ENCODE measurements at regions not wholly inside any gene's neighbourhood (a gene's known extent, or its start where the extent isn't known, plus 50 kb on each side); places are given as distances from the start of the nearest gene placed in this dataset.
A peak's percentile ranks its signal among the peaks of the same experiment; 100 is the strongest.

GRCh38 chr15:62378772-62379498, 213.8 kb upstream of the C2CD4B start:
- Histone ChIP-seq H3K27me3 (no peaks in the 10 kb centered on the region), H3K9me3 (no peaks in the 10 kb centered on the region), H3K36me3 (no peaks in the 10 kb centered on the region), H3K4me3 (no peak overlapping the region), H4K20me1 (no peaks in the 10 kb centered on the region), H3K27ac (no peak overlapping the region), H3K9ac (no peak overlapping the region), H3K4me1 (no peaks in the 10 kb centered on the region), H3K4me2 (no peak overlapping the region)
- no peak for TF ChIP-seq Cebpa-rat (IDR thresholded peaks at IDR 0.05)

GRCh38 chr15:62380011-62380410, 214.9 kb upstream of the C2CD4B start:
- H4K20me1 ChIP-seq: no peaks in the 10 kb centered on the region
- H3K27me3 ChIP-seq: no peaks in the 10 kb centered on the region
- no peak overlapping the region for H3K4me2 ChIP-seq
- H3K9me3 ChIP-seq: no peaks in the 10 kb centered on the region
- no peak for TF ChIP-seq Cebpa-rat (IDR thresholded peaks at IDR 0.05)
- no peak overlapping the region for H3K9ac ChIP-seq
- H3K4me1 ChIP-seq: no peaks in the 10 kb centered on the region
- H3K27ac ChIP-seq: no peak overlapping the region
- H3K36me3 ChIP-seq: no peaks in the 10 kb centered on the region
- H3K4me3 ChIP-seq: no peak overlapping the region

- Histone ChIP-seq H3K4me2 (no peak overlapping the region), H3K4me1 (no peaks in the 10 kb centered on the region), H3K4me3 (no peak overlapping the region), H3K27ac (no peak overlapping the region), H3K9me3 (no peaks in the 10 kb centered on the region), H3K9ac (no peak overlapping the region), H3K36me3 (no peaks in the 10 kb centered on the region), H3K27me3 (no peaks in the 10 kb centered on the region), H4K20me1 (no peaks in the 10 kb centered on the region)
- TF ChIP-seq Cebpa-rat (IDR thresholded peaks at IDR 0.05): no peak
Observed at GRCh38 chr15:62382046-62382445, 217.0 kb upstream of the C2CD4B start.

- H3K4me1 ChIP-seq: peaks cover 20% of the 10 kb centered on the region
- H3K4me2 ChIP-seq: peak within 1 kb of the TSS; percentile 98
- H3K4me3 ChIP-seq: peak within 1 kb of the TSS; percentile 97
- peaks cover 10% of the 10 kb centered on the region; the same call in 1 of the 2 replicates for H4K20me1 ChIP-seq
- TF ChIP-seq Cebpa-rat (IDR thresholded peaks at IDR 0.05): no peak
- H3K27ac ChIP-seq: peak within 1 kb of the TSS; percentile 89
- H3K9me3 ChIP-seq: no peaks in the 10 kb centered on the region
- no peaks in the 10 kb centered on the region for H3K36me3 ChIP-seq
- peak within 1 kb of the TSS; percentile 95 for H3K9ac ChIP-seq
- H3K27me3 ChIP-seq: peaks cover 25% of the 10 kb centered on the region
Observed at GRCh38 chr15:62389885-62390790, 225.1 kb upstream of the C2CD4B start, which contains the start of gene TLN2. TSS of gene TLN2 (plus strand) at chr15:62390550.

- H3K9me3 ChIP-seq: no peaks in the 10 kb centered on the region
- H3K9ac ChIP-seq: peak overlapping the region; percentile 95
- no peak for TF ChIP-seq Cebpa-rat (IDR thresholded peaks at IDR 0.05)
- H3K36me3 ChIP-seq: no peaks in the 10 kb centered on the region
- peaks cover 20% of the 10 kb centered on the region for H3K4me1 ChIP-seq
- peaks cover 25% of the 10 kb centered on the region for H3K27me3 ChIP-seq
- H3K4me2 ChIP-seq: peak overlapping the region; percentile 98
- no peak overlapping the region for H3K27ac ChIP-seq
- H3K4me3 ChIP-seq: peak overlapping the region; percentile 97
- H4K20me1 ChIP-seq: peaks cover 10% of the 10 kb centered on the region; the same call in 1 of the 2 replicates
Observed at GRCh38 chr15:62390791-62391640, 225.9 kb upstream of the C2CD4B start.

- Histone ChIP-seq H3K27ac (no peak overlapping the region), H3K9ac (peak overlapping the region; percentile 95), H3K4me1 (peaks cover 20% of the 10 kb centered on the region), H3K27me3 (peaks cover 25% of the 10 kb centered on the region), H4K20me1 (peaks cover 10% of the 10 kb centered on the region; the same call in 1 of the 2 replicates), H3K9me3 (no peaks in the 10 kb centered on the region), H3K4me2 (peak overlapping the region; percentile 98), H3K4me3 (peak overlapping the region; percentile 97), H3K36me3 (no peaks in the 10 kb centered on the region)
- no peak for TF ChIP-seq Cebpa-rat (IDR thresholded peaks at IDR 0.05)
Observed at GRCh38 chr15:62391641-62392262, 226.7 kb upstream of the C2CD4B start.

GRCh38 chr15:62392376-62392775, 227.3 kb upstream of the C2CD4B start:
- H3K36me3 ChIP-seq: no peaks in the 10 kb centered on the region
- H3K9me3 ChIP-seq: peaks cover under 1% of the 10 kb centered on the region; the same call in 1 of the 2 replicates
- H3K4me3 ChIP-seq: peak overlapping the region; percentile 97
- no peak for TF ChIP-seq Cebpa-rat (IDR thresholded peaks at IDR 0.05)
- peaks cover 20% of the 10 kb centered on the region for H3K4me1 ChIP-seq
- peak overlapping the region; percentile 98 for H3K4me2 ChIP-seq
- H4K20me1 ChIP-seq: peaks cover 10% of the 10 kb centered on the region; the same call in 1 of the 2 replicates
- H3K27ac ChIP-seq: no peak overlapping the region
- no peak overlapping the region for H3K9ac ChIP-seq
- H3K27me3 ChIP-seq: peaks cover 25% of the 10 kb centered on the region

- Histone ChIP-seq H3K27me3 (peaks cover 25% of the 10 kb centered on the region), H3K4me3 (no peak overlapping the region), H3K27ac (no peak overlapping the region), H3K4me1 (peaks cover 20% of the 10 kb centered on the region), H3K9me3 (peaks cover 8% of the 10 kb centered on the region), H3K36me3 (no peaks in the 10 kb centered on the region), H4K20me1 (peaks cover 10% of the 10 kb centered on the region; the same call in 1 of the 2 replicates), H3K4me2 (peak overlapping the region; percentile 98), H3K9ac (no peak overlapping the region)
- no peak for TF ChIP-seq Cebpa-rat (IDR thresholded peaks at IDR 0.05)
Observed at GRCh38 chr15:62393196-62393595, 228.1 kb upstream of the C2CD4B start.

- H3K36me3 ChIP-seq: peaks cover 3% of the 10 kb centered on the region; the same call in 1 of the 2 replicates
- TF ChIP-seq Cebpa-rat (IDR thresholded peaks at IDR 0.05): no peak
- H3K4me2 ChIP-seq: no peak overlapping the region
- peaks cover 10% of the 10 kb centered on the region; the same call in 1 of the 2 replicates for H4K20me1 ChIP-seq
- no peak overlapping the region for H3K27ac ChIP-seq
- peaks cover 25% of the 10 kb centered on the region for H3K27me3 ChIP-seq
- H3K4me1 ChIP-seq: peaks cover 19% of the 10 kb centered on the region
- no peak overlapping the region for H3K9ac ChIP-seq
- H3K4me3 ChIP-seq: no peak overlapping the region
- H3K9me3 ChIP-seq: peaks cover 17% of the 10 kb centered on the region
Observed at GRCh38 chr15:62394079-62394478, 229.0 kb upstream of the C2CD4B start.

Measured in BLaER1 (cell line).